PC-3 (cell line): ENCODE measurements at regions not wholly inside any gene's neighbourhood (a gene's known extent, or its start where the extent isn't known, plus 50 kb on each side); places are given as distances from the start of the nearest gene placed in this dataset.

Experiments
- EZH2 ChIP-seq: fragments of 300-600 bp; sonication (generic); IDR thresholded peaks from one replicate; pipeline ENCODE4 v1.6.1; 2017; ENCODE audit warnings: antibody characterized with exemption, mild to moderate bottlenecking, low read length; ENCODE audit not compliant: unreplicated experiment
- TF ChIP-seq, protein P1 (sequence below): fragments of 300-600 bp; sonication (generic); conservative IDR thresholded peaks from 2 replicates; pipeline ENCODE4 v1.5.1; 2017; ENCODE audit warnings: antibody characterized with exemption, low read depth, mild to moderate bottlenecking, low read length

DNA sequence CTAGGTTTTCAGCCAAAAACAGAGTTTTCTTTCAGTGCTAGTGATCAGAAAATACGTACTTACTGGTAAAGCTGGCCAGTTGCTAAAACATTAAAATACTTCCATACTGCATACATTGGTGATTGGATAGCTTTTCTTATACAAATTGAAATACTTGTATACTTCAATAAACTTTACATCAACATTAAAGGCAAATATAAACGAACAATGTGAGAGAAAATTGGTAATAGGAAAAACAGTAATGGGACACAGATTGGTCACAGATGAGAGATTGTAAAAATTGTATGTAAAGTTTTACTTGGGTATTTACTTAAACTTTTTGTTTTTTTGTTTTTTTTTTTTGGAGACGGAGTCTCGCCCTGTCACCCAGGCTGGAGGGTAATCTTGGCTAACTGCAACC, 391.7 kb downstream of the TFEC start:
- TF ChIP-seq, protein P1, sequence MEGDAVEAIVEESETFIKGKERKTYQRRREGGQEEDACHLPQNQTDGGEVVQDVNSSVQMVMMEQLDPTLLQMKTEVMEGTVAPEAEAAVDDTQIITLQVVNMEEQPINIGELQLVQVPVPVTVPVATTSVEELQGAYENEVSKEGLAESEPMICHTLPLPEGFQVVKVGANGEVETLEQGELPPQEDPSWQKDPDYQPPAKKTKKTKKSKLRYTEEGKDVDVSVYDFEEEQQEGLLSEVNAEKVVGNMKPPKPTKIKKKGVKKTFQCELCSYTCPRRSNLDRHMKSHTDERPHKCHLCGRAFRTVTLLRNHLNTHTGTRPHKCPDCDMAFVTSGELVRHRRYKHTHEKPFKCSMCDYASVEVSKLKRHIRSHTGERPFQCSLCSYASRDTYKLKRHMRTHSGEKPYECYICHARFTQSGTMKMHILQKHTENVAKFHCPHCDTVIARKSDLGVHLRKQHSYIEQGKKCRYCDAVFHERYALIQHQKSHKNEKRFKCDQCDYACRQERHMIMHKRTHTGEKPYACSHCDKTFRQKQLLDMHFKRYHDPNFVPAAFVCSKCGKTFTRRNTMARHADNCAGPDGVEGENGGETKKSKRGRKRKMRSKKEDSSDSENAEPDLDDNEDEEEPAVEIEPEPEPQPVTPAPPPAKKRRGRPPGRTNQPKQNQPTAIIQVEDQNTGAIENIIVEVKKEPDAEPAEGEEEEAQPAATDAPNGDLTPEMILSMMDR: no peak
- TF ChIP-seq EZH2: no peak
